ENCODE measurements at regions not wholly inside any gene's neighbourhood (a gene's known extent, or its start where the extent isn't known, plus 50 kb on each side); places are given as distances from the start of the nearest gene placed in this dataset.

DNA sequence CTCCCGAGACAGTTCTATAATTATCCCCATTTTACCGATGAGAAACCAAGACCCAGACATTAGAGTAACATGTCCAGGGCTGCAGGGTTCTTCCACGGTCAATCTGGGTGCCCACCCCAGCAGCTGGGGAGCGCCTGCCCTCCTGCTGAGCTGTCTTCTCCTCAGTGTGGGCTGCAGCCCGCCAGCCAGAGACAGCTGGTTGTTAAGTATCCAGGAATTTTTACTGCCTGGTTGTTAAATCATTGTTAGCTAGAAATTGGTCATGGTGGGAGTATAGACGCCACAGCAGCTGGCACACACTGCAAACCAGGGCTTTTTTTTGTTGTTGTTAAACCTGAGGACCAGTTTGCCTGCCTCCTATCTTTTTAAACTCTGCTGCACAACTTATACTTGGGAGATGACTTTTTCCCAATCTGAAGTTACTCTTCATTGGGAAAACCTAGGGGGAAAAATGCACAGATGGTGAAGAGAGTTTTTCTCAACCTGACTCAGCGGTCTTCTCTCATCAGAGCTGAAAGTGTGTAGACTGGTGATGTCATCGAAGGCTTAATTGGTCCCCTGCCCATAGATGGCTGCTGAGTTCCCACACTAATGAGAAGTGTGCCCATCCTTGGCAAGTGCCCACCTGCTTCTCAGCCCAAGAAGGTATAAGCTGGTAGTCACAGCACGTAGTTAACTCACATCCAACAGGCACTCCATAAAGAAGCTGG is 208.6 kb downstream of the DRD1 start:
- Mint-ChIP-seq H3K4me1 (no peaks in the 10 kb centered on the region), H3K27ac (no peak overlapping the region), H3K36me3 (ENCODE audit: low read depth) (no peaks in the 10 kb centered on the region), H3K4me3 (no peak overlapping the region), H3K9me3 (ENCODE audit: low read depth) (no peaks in the 10 kb centered on the region), H3K27me3 (peaks cover 12% of the 10 kb centered on the region)
- no peak for ATAC-seq
- DNase-seq, result no peak
- ChIA-PET CTCF (no interaction called here), POLR2A (no interaction called here)
- intact Hi-C loops (cut with DNase I, micrococcal nuclease), result no loop called here

GRCh38 chr5:175230299-175230698 is 213.7 kb downstream of the DRD1 start:
- Mint-ChIP-seq H3K4me1 (no peaks in the 10 kb centered on the region), H3K9me3 (ENCODE audit: low read depth) (no peaks in the 10 kb centered on the region), H3K4me3 (no peak overlapping the region), H3K27ac (no peak overlapping the region), H3K27me3 (peaks cover 6% of the 10 kb centered on the region), H3K36me3 (ENCODE audit: low read depth) (no peaks in the 10 kb centered on the region)
- ATAC-seq (no peak), DNase-seq (no peak)
- ChIA-PET CTCF (no interaction called here), POLR2A (no interaction called here)
- intact Hi-C loops (cut with DNase I, micrococcal nuclease), result no loop called here

DNA sequence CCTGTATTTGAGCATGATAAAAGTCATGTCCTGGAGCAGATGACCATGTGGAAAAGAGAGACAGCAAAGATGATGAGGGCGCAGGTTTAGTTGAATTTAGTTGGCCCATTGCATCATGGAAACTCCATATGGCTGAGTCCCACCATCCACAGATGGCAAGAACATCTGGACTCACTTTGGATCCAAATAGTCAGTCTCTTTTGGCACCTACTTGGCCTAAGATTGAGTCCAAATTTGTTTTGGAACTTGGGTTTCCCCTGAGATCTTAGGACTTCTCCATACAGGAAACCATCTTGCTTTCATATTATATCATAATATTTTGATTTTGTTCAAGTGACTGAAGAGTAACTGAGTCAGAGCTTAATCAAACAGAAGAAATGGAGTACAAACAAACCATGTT is 217.5 kb downstream of the DRD1 start:
- POLR2A ChIA-PET, result no interaction called here
- no peaks in the 10 kb centered on the region for H3K4me1 Mint-ChIP-seq
- peaks cover 10% of the 10 kb centered on the region for H3K27me3 Mint-ChIP-seq
- intact Hi-C loops (cut with DNase I, micrococcal nuclease), result no loop called here
- no peak overlapping the region for H3K27ac Mint-ChIP-seq
- CTCF ChIA-PET, result interaction anchor here (0.6 kb wide), 2 partner anchors 87 to 1450 kb away, joined by 3 to 4 read pairs; no protein-coding TSS in a partner anchor
- no peak overlapping the region for H3K4me3 Mint-ChIP-seq
- ATAC-seq (no peak), DNase-seq (no peak)
- no peaks in the 10 kb centered on the region for H3K36me3 Mint-ChIP-seq (ENCODE audit: low read depth)
- no peaks in the 10 kb centered on the region for H3K9me3 Mint-ChIP-seq (ENCODE audit: low read depth)

DNA sequence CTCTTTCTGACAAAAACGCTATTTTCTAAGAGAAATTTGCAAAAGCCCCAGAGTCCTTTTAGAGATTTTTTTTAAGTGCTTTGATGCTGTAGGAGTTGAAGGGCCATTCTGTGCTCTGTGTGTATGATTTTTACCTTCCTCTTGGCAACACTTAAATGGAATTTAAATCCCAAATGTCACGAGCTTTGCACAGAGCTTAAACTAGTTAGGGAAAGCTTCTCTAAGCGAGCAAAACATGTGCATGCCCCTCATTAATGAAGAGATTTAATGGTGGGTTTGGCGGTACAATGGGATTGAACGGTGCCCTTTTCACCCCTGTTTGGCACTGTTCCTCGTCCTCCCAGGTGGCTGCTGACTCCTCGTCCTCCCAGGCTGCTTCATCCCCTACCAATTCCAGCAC is 220.7 kb downstream of the DRD1 start:
- peaks cover 12% of the 10 kb centered on the region for H3K27me3 Mint-ChIP-seq

DNA sequence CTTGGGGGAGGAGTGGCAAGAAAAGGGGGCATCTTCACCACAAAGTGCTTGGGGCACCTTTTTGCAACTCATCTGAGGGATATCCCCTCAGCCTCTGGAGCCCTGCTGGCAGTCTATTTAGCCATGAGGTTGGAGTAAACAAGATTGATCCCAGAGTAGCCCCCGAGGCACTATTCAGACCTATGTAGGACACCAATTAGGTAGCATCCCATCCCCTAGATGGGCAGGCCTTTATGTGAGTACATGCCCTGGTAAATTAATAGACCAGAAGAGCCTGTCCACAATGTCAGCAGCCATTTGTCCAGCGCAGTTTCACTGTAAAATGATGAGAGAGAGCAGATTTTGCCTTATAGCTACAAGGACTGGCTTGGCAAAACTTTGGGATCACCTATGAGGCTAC is 221.4 kb downstream of the DRD1 start:
- Mint-ChIP-seq H3K4me3 (no peak overlapping the region), H3K4me1 (no peaks in the 10 kb centered on the region), H3K36me3 (ENCODE audit: low read depth) (no peaks in the 10 kb centered on the region), H3K27ac (no peak overlapping the region), H3K27me3 (peaks cover 12% of the 10 kb centered on the region), H3K9me3 (ENCODE audit: low read depth) (no peaks in the 10 kb centered on the region)
- ChIA-PET POLR2A (no interaction called here), CTCF (no interaction called here)
- intact Hi-C loops (cut with DNase I, micrococcal nuclease), result no loop called here
- DNase-seq (no peak), ATAC-seq (no peak)

More for the DNA sequence above, 220.7 kb downstream of the DRD1 start:
- Mint-ChIP-seq H3K27ac (no peak overlapping the region), H3K4me1 (no peaks in the 10 kb centered on the region), H3K9me3 (ENCODE audit: low read depth) (no peaks in the 10 kb centered on the region), H3K36me3 (ENCODE audit: low read depth) (no peaks in the 10 kb centered on the region), H3K4me3 (no peak overlapping the region)
- CTCF ChIA-PET, result no interaction called here
- ATAC-seq, result no peak
- POLR2A ChIA-PET, result no interaction called here
- no peak for DNase-seq
- intact Hi-C loops (cut with DNase I, micrococcal nuclease), result no loop called here

- no peak for DNase-seq
- Mint-ChIP-seq H3K36me3 (ENCODE audit: low read depth) (no peaks in the 10 kb centered on the region), H3K4me3 (no peak overlapping the region), H3K9me3 (ENCODE audit: low read depth) (no peaks in the 10 kb centered on the region), H3K27me3 (peaks cover 15% of the 10 kb centered on the region), H3K27ac (no peak overlapping the region), H3K4me1 (no peaks in the 10 kb centered on the region)
- ChIA-PET POLR2A (no interaction called here), CTCF (no interaction called here)
- intact Hi-C loops (cut with DNase I, micrococcal nuclease), result no loop called here
- no peak for ATAC-seq
These were observed 223.4 kb downstream of the DRD1 start for GRCh38 chr5:175220549-175220948.

DNA sequence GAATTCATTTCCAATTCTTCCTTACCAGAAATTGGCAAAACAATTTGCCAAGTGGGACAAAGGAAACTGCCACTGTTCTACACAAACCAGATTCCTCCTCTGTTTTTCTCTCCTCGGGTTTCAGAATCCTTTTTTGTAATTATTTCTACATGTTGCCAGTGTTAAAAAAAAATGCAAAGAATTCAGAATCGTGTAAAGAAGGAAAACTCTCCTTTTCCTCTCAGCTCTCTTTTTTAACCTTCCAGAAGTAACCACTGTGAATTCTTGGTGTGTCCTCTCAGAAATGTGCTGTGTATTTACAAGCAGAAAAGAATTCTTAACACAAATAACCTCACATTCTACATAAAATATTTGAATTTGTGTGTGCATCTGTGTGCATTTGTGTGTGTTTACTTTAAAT is 224.6 kb downstream of the DRD1 start:
- intact Hi-C loops (cut with DNase I, micrococcal nuclease), result no loop called here
- H3K4me3 Mint-ChIP-seq, result no peak overlapping the region
- CTCF ChIA-PET, result no interaction called here

GRCh38 chr5:175216991-175217390 is 227.0 kb downstream of the DRD1 start:
- Mint-ChIP-seq H3K27ac (no peak overlapping the region), H3K4me1 (no peaks in the 10 kb centered on the region), H3K36me3 (ENCODE audit: low read depth) (no peaks in the 10 kb centered on the region), H3K9me3 (ENCODE audit: low read depth) (no peaks in the 10 kb centered on the region), H3K4me3 (no peak overlapping the region), H3K27me3 (peaks cover 16% of the 10 kb centered on the region)
- ChIA-PET POLR2A (interaction anchor here (0.8 kb wide), 1 partner anchor 174 kb away, joined by 4 read pairs; no protein-coding TSS in a partner anchor), CTCF (no interaction called here)
- DNase-seq, result no peak
- intact Hi-C loops (cut with DNase I, micrococcal nuclease), result no loop called here
- no peak for ATAC-seq

More for the DNA sequence above, 224.6 kb downstream of the DRD1 start:
- Mint-ChIP-seq H3K36me3 (ENCODE audit: low read depth) (no peaks in the 10 kb centered on the region), H3K4me1 (no peaks in the 10 kb centered on the region), H3K27ac (no peak overlapping the region), H3K27me3 (peaks cover 17% of the 10 kb centered on the region), H3K9me3 (ENCODE audit: low read depth) (no peaks in the 10 kb centered on the region)
- POLR2A ChIA-PET, result no interaction called here
- DNase-seq, result no peak
- ATAC-seq, result no peak

GRCh38 chr5:175215906-175216305 is 228.1 kb downstream of the DRD1 start:
- H3K4me3 Mint-ChIP-seq, result no peak overlapping the region
- H3K4me1 Mint-ChIP-seq, result no peaks in the 10 kb centered on the region
- ChIA-PET CTCF (interaction anchor here (0.6 kb wide), 1 partner anchor 17 kb away, joined by 3 read pairs; no protein-coding TSS in a partner anchor), POLR2A (no interaction called here)
- H3K36me3 Mint-ChIP-seq (ENCODE audit: low read depth), result no peaks in the 10 kb centered on the region
- ATAC-seq (no peak), DNase-seq (no peak)
- H3K27ac Mint-ChIP-seq, result no peak overlapping the region
- H3K9me3 Mint-ChIP-seq (ENCODE audit: low read depth), result no peaks in the 10 kb centered on the region
- intact Hi-C loops (cut with DNase I, micrococcal nuclease), result no loop called here
- peaks cover 14% of the 10 kb centered on the region for H3K27me3 Mint-ChIP-seq

GRCh38 chr5:175214152-175214551 is 229.8 kb downstream of the DRD1 start:
- Mint-ChIP-seq H3K36me3 (ENCODE audit: low read depth) (no peaks in the 10 kb centered on the region), H3K27ac (no peak overlapping the region), H3K4me1 (no peaks in the 10 kb centered on the region), H3K9me3 (ENCODE audit: low read depth) (no peaks in the 10 kb centered on the region), H3K4me3 (no peak overlapping the region), H3K27me3 (peaks cover 17% of the 10 kb centered on the region)
- no peak for ATAC-seq
- ChIA-PET POLR2A (no interaction called here), CTCF (interaction anchor here (0.5 kb wide), 1 partner anchor 795 kb away, joined by 3 read pairs; no protein-coding TSS in a partner anchor)
- intact Hi-C loops (cut with DNase I, micrococcal nuclease), result no loop called here
- DNase-seq, result no peak

GRCh38 chr5:175211956-175212756 is 231.8 kb downstream of the DRD1 start:
- Mint-ChIP-seq H3K4me1 (no peaks in the 10 kb centered on the region), H3K9me3 (ENCODE audit: low read depth) (no peaks in the 10 kb centered on the region), H3K4me3 (no peak overlapping the region), H3K27ac (no peak overlapping the region), H3K36me3 (ENCODE audit: low read depth) (no peaks in the 10 kb centered on the region), H3K27me3 (peaks cover 22% of the 10 kb centered on the region)
- ATAC-seq, result no peak
- intact Hi-C loops (cut with DNase I, micrococcal nuclease), result no loop called here
- DNase-seq, result no peak
- CTCF ChIA-PET, result no interaction called here
- POLR2A ChIA-PET, result no interaction called here

- no peak for DNase-seq
- no peak for ATAC-seq
- H3K36me3 Mint-ChIP-seq (ENCODE audit: low read depth), result no peaks in the 10 kb centered on the region
- ChIA-PET POLR2A (no interaction called here), CTCF (interaction anchor here (0.5 kb wide), 1 partner anchor 132 kb away, joined by 5 read pairs; no protein-coding TSS in a partner anchor)
- intact Hi-C loops (cut with DNase I, micrococcal nuclease), result no loop called here
- H3K4me1 Mint-ChIP-seq, result no peaks in the 10 kb centered on the region
- no peaks in the 10 kb centered on the region for H3K9me3 Mint-ChIP-seq (ENCODE audit: low read depth)
- H3K4me3 Mint-ChIP-seq, result no peak overlapping the region
- peaks cover 20% of the 10 kb centered on the region for H3K27me3 Mint-ChIP-seq
- H3K27ac Mint-ChIP-seq, result no peak overlapping the region
These were observed 236.5 kb downstream of the DRD1 start for GRCh38 chr5:175207321-175208040.
